ENCODE measurements at regions not wholly inside any gene's neighbourhood (a gene's known extent, or its start where the extent isn't known, plus 50 kb on each side); places are given as distances from the start of the nearest gene placed in this dataset.

- H3K36me3 ChIP-seq (ENCODE audit: control insufficient read depth, insufficient read depth, low read length): no peaks in the 10 kb centered on the region
Observed at GRCh38 chr2:207331674-207332073, 165.9 kb upstream of the KLF7 start.

More at GRCh38 chr2:207331674-207332073, 165.9 kb upstream of the KLF7 start:
- Histone ChIP-seq H3K27ac (ENCODE audit: extremely low read depth, low read depth, low read length) (no peak overlapping the region), H3K4me3 (no peak overlapping the region), H2AFZ (ENCODE audit: low read depth, low read length) (no peak overlapping the region), H4K20me1 (replicated peaks; ENCODE audit: control insufficient read depth, insufficient read depth, low read length) (no peaks in the 10 kb centered on the region), H3K27me3 (ENCODE audit: control insufficient read depth in 2 of 2, insufficient read depth in 2 of 2, low read length in 2 of 2) (no peaks in the 10 kb centered on the region), H3K4me1 (replicated peaks in 1 of 2; ENCODE audit: control insufficient read depth in 2 of 2, insufficient read depth in 2 of 2, low read length in 2 of 2) (peaks cover 0 to 5% of the 10 kb centered on the region in 2 experiments; a peak in 3 of 5 replicates), H3K79me2 (ENCODE audit: control insufficient read depth, insufficient read depth, low read length) (no peaks in the 10 kb centered on the region), H3K9me1 (ENCODE audit: control insufficient read depth, insufficient read depth, low read length) (no peaks in the 10 kb centered on the region), H3K9me3 (replicated peaks; ENCODE audit: control insufficient read depth, insufficient read depth, low read depth, low read length) (no peaks in the 10 kb centered on the region), H3K4me2 (ENCODE audit: insufficient read depth, low read length) (no peak overlapping the region), H3K9ac (ENCODE audit: insufficient read depth in 1 of 2, low read depth in 2 of 2, low read length in 2 of 2) (no peak overlapping the region)
- ATAC-seq (no peak), FAIRE-seq (no peak), DNase-seq (ENCODE audit: extremely low read depth in 1 of 4, low spot score in 3 of 4) (no peak)
- POLR2A ChIA-PET: no interaction called here
- TF ChIP-seq RHOXF2B (CRISPR knock-in tag; conservative IDR thresholded peaks at IDR 0.05) (no peak), CEBPB (tag; IDR thresholded peaks at IDR 0.05) (no peak), ZNF174 (CRISPR knock-in tag; IDR thresholded peaks at IDR 0.05) (no peak), MEF2D (tag; conservative IDR thresholded peaks at IDR 0.05; ENCODE audit: low read depth) (no peak), ADNP (tag; IDR thresholded peaks at IDR 0.05) (no peak), PRPF4 (IDR thresholded peaks at IDR 0.05; ENCODE audit: insufficient read depth, low read depth, low read length, poor library complexity, severe bottlenecking) (no peak), ZNF280B (CRISPR knock-in tag; IDR thresholded peaks at IDR 0.05) (no peak)
- CTCF ChIA-PET (ENCODE audit: low intra/inter-chr PET ratio): no interaction called here
- 61% methylated on average over 6 of the region's 6 CpGs for WGBS (ENCODE audit: insufficient coverage, low coverage, missing lambda C conversion rate)
- intact Hi-C loops (cut with micrococcal nuclease) (loop anchor here (5.0 kb wide), 1 partner anchor 99 kb away; no protein-coding TSS in a partner anchor), in situ Hi-C loops (cut with MboI) (no loop called here)
- no TSS peak for BruUV-seq (replicated peaks)

Data from K562 (cell line).